Hematopoietic multipotent progenitor cell treated with erythropoietin and hydrocortisone succinate and interleukin-3 and kit ligand, for 6 days (in vitro differentiated cells): ENCODE measurements at regions not wholly inside any gene's neighbourhood (a gene's known extent, or its start where the extent isn't known, plus 50 kb on each side); places are given as distances from the start of the nearest gene placed in this dataset.
A peak's percentile ranks its signal among the peaks of the same experiment; 100 is the strongest.

ENCODE experiments used
- DNase-seq: peaks from one replicate; pipeline ENCODE4 v3.0.0-alpha.2; 2015

GRCh38 chr9:129408535-129409215 lies 212.2 kb downstream of the C9orf50 start:
- DNase-seq = no peak

DNA sequence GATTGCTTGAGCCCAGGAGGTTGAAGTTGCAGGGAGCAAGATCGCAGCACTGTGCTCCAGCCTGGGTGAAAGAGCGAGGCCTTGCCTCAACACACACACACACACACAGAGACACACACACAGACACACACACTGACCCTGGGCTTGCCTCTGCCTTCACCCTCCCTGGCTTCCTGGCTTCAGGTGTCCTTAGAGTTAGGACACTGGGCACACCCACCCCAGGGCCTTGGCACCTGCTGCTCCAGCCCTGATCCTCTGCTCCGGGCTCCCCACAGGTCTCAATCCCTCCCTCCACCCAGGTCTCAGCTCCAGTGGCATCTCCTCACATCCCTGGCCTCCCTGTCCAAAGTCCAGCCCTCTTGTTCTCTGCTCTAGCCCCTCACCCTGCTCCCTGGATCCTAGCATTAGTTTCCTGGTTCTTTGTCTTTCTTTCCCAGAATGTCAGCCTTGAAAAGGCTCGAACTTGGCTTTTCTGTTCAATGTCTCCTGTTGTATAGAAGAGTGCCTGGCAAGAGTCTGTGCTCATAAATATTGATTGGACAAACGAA lies 212.9 kb downstream of the C9orf50 start:
- DNase-seq = no peak

- DNase-seq = peak; percentile 52
Observed at GRCh38 chr9:129406278-129407225, 214.3 kb downstream of the C9orf50 start.

DNA sequence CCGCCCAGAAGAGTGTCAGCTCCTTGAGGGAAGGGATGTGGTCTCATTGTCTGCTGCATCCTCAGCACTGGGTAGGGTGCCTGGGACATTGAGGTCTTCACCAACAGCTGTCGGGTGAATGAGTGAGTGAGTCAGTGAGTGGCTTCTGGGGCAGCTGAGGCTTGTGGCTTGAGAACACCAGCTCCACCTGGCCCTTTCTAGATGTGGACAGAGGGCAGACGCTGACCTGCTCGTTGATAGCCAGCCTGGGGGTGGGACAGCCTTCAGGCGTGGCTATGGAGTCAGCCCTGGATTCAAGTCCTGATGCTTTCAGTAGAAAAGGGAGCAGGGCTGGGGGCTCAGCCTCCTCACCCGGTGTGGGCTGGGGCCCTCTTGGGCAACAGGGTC lies 215.1 kb downstream of the C9orf50 start:
- DNase-seq = no peak

GRCh38 chr9:129405089-129405826 lies 215.6 kb downstream of the C9orf50 start:
- DNase-seq = no peak

DNA sequence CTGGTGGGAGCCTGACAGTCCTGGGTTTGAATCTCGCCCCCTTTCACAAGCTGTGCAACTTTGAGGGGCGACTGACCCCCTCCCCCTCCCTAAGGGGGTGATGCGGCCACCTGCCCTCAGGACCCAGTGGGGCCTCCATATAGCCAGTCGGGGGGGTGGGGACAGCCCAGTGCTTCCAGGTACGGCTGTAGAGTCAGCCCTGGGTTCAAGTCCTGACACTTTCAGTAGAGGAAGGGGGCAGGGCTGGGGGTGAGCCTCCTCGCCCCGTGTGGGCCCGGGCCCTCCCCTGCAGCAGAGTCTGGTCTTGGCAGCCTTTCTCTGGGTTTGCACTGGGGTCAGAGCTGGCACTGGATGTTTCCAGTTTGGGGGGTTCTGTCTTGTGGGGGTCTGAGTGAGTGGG lies 216.3 kb downstream of the C9orf50 start:
- no peak for DNase-seq

DNA sequence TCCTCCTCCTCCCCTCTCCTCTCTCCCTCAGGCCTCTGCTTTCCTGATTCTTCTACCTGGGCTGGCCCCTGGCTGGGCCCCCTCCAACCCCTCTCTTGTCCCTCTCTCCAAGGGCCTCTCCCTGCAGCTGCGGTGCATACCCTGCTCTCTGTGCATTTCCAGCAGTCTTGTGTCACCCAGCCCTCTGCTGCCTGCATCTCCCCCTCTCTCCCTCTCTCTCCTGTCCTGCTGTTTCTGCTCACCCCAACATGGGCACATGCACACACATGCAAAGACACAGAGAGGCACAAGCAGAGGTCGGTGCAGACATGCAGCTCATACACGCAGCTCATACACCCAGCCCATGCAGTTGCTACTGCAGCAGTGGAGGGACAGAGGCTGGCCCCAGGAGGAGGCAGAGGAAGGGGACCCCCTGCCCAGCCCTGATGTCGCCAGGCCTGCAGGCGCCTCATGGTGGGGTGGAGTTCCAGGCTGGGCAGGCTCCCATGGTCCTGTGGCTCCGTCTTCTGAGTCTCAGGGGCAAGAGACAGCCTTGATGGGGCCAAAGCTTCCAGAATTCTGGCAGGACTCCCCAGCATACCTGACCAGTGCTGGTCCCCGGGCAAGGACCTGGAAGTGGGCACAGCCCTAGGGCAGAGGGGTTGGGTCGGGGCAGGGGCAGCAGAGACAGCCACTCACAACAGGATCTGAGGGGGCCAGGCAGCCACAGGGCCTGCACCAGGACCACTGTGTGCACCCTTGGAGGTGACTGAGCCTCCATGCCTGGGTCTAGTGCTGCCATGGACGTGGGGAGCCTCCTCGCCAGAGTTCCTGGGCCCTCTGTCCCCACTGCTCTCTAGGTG lies 216.9 kb downstream of the C9orf50 start:
- DNase-seq = no peak

- no peak for DNase-seq
Observed at GRCh38 chr9:129402931-129403778, 217.7 kb downstream of the C9orf50 start.

- DNase-seq = no peak
Observed at GRCh38 chr9:129402371-129402739, 218.5 kb downstream of the C9orf50 start.

- peak; percentile 38 for DNase-seq
Observed at GRCh38 chr9:129401623-129402370, 219.1 kb downstream of the C9orf50 start.

DNA sequence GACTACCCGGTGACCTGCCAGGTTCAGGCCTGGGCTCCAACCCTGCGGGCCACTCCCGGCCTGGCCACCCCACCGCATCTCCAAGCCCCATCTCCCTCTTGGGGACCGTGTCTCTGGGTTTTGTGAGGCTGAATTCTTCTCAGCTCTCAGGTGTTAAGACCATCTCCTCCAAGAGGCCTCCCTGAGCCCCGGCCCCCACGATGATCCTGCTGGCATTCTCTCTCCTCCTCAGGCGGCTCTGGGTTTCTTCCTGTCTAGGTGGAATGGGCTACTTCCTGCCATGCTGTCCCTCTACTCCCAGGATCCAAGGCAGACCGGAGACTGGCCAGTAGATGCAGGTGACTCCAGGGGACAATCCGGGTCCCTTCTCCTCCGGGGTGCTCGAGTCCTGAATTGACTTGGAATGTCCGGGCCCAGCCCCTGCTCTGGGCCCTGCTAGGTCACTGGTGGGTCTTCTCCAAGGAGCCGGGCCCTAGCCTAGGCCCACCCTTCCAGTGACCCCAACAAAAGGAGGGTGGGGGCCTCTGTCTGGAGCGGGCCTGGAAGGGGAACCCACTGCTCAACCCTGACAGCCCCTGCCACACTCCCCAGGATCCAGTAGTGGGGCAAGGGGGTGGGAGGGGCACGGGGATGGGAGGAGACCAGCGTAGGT lies 219.8 kb downstream of the C9orf50 start:
- DNase-seq = no peak

DNA sequence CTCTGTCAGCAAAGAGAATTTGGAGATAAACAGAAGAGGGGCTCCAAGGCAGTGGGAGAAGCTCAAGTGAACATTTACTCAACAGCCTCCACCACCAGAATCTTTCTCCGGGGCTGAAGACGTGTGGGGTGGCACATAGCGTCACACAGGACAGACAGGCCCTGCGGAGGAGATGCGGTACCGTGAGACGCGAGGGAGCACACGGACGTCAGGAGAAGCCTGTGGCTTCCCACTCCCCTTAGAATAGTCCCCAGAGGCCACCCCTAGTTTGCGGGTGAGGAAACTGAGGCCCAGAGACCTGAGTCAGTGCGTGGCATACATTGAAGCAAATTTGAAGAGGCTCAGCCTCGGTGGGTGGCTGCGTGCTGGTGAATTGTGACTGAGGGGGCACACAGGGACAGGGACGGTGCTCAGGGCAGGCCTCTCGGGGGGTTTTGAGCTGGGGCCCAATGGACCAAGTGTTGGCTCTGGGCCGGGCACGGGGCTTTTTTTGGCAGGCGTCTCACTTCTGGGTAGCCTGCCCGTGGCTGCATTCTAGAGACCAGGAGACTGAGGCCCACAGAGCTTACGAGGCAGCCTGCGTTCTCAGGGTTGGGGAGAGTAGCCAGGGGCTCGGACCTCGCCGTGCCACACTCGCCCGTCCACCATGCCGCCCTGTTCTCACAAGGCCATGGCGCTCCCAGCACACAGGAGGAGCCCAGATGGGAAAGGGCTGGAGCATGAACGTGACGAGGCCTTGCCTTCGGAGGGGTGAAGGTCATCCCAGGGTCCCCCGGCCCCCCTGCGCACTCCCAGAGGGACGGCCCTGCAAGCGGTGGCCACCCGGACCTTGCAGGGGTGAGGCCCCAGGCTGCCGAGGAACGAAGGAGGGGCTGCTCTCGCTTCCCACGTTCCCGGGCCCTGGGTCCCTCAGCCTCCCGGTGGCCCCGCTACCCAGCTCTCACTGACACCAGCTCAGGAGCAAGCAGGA lies 220.6 kb downstream of the C9orf50 start:
- no peak for DNase-seq

DNA sequence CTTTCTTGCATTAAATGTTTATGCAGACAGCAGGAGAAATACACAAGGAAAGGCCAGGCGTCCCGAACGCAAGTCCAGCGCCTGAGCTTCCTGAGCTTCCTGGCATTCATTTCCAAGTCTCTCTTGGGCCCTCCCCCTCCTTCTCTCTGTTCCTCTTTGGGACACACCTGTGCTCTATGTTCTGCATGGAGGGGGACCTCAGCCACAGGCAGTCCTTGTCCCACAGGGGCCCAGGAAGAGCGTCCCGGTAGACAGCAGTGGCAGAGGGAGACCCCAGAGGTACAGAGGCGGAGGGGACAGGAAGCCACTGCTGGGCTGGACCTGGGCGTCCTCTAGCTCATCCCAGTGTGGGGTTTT lies 221.3 kb downstream of the C9orf50 start:
- DNase-seq = no peak

GRCh38 chr9:129398961-129399633 lies 221.0 kb upstream of the IER5L start:
- DNase-seq = no peak

DNA sequence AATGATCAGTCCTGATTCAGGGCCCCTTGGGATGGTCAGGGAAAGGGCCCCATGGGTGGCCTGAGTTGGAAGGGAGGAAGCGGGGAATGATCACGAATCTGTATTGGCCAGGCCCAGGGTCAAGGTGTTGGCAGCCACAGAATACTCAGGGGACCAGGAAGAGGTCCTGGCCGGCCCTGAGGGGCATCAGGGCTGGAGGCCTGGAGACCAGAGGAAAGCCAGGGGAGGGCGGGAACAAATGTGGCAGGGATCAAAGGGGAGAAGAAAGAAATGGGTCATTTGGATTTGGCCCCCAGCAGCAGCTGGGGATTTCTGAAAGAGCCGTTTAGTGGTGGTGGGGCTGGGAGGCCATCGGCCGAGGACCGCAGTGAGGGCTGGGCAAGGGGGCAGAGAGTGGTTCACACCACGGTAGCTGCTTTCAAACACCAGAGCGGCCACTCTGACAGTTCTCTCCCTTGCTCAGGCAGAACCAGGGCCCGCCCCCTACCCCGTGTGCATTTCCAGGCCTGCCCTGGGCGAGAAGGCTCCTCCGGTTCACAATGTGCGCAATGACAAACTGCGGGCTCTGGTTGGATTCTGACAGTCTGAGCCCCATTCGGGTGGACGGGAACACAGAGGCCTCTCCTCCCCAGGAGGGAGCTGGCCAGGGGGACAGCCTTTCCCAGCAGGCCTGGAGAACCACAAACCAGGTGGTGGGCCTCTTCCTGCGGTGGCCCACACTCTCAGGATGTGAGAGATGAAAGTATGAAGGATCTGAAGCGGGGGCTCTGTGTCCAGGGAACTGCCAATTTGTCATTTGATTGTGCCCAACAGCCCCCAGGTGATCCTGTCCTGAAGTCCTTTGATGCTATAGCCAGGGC lies 220.3 kb upstream of the IER5L start:
- no peak for DNase-seq

- no peak for DNase-seq
Observed at GRCh38 chr9:129397335-129397734, 219.3 kb upstream of the IER5L start.

- no peak for DNase-seq
Observed at GRCh38 chr9:129396365-129396708, 218.3 kb upstream of the IER5L start.
